GM12864 (cell line): ENCODE measurements at regions not wholly inside any gene's neighbourhood (a gene's known extent, or its start where the extent isn't known, plus 50 kb on each side); places are given as distances from the start of the nearest gene placed in this dataset.
A peak's percentile ranks its signal among the peaks of the same experiment; 100 is the strongest.

Experiments used
- DNase-seq: peaks from one replicate; pipeline ENCODE4 v3.0.0-alpha.2; 2011; ENCODE audit warnings: low read depth
- H3K4me3 ChIP-seq: 2 replicates; pipeline ENCODE4 v1.5.1; 2011; ENCODE audit warnings: mild to moderate bottlenecking, low read depth, low read length, control low read depth
- TF ChIP-seq, protein P1 (sequence below): IDR thresholded peaks from 2 replicates; pipeline ENCODE4 v1.5.1; 2011; ENCODE audit warnings: low read depth, mild to moderate bottlenecking, moderate library complexity, low read length, control low read depth, inconsistent platforms; ENCODE audit errors: missing control alignments

DNA sequence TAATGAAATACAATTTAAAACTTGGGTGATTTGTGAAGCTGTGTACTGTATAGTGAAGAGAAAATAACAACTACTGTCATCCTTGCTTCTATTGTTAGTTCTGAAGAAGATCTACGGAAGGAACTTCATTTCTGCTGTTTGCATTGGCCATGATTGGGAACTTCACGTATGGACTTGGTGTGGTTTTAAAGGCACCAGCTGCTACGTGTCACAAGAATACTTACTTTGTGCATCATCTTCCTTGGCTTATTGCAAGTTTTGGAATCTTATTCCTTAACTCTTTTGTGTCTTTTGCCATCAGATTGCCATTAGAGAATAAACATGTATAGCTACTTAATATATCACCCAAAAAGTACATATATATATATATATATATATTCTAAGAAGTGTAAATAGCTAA lies 75.0 kb upstream of the VEPH1 start:
- DNase-seq = no peak
- H3K4me3 ChIP-seq = no peak overlapping the region
- TF ChIP-seq, protein P1, sequence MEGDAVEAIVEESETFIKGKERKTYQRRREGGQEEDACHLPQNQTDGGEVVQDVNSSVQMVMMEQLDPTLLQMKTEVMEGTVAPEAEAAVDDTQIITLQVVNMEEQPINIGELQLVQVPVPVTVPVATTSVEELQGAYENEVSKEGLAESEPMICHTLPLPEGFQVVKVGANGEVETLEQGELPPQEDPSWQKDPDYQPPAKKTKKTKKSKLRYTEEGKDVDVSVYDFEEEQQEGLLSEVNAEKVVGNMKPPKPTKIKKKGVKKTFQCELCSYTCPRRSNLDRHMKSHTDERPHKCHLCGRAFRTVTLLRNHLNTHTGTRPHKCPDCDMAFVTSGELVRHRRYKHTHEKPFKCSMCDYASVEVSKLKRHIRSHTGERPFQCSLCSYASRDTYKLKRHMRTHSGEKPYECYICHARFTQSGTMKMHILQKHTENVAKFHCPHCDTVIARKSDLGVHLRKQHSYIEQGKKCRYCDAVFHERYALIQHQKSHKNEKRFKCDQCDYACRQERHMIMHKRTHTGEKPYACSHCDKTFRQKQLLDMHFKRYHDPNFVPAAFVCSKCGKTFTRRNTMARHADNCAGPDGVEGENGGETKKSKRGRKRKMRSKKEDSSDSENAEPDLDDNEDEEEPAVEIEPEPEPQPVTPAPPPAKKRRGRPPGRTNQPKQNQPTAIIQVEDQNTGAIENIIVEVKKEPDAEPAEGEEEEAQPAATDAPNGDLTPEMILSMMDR = no peak

DNA sequence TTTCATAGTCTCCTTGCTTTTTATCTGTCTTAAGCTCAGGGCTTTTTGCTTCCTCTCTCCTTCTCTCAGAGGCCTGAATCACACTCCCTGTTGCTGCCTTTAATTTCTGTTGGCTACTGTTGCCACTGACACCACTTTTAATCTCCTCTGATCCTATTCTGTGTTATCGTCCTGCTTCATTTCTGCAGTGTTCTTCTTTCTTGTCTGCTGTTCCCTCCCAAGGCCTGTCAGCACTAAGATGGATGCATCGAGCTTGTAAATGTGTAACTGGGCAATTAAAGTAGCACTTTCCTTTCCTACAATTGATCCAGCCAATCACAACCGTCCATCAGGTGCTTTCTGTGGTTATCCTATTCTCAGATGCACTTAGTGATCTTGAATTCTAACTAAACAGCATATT lies 71.3 kb upstream of the VEPH1 start:
- TF ChIP-seq, protein P1 = no peak
- no peak overlapping the region for H3K4me3 ChIP-seq
- no peak for DNase-seq

DNA sequence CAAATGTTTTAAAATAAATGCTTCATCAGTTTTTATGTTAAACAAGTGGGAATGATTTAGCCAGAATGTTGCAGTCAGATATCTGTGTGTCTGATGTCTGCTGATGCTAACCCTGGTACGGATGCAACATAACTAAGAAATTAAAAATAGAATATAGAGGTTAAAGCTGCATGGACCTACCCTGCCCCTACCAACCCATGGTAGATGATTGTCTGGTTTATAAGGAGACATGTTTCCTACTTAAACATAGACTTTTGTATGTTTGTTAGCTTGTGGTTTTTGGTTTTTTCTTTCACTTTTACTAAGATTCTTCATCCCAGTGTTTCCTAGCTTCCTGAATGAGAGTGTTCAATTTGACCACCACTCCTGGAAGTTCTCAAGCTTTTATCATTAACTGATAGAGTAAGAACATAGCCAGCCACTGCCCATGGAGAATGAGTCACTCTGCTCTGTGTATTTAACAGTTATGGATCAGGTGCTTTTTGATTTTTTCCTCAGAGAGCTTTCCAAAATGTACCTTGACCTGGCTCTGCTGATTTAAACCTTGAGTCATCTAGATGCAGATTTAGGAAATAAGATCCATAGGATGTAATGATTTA lies 70.7 kb upstream of the VEPH1 start:
- H3K4me3 ChIP-seq = no peak overlapping the region
- TF ChIP-seq, protein P1 = no peak
- no peak for DNase-seq

DNA sequence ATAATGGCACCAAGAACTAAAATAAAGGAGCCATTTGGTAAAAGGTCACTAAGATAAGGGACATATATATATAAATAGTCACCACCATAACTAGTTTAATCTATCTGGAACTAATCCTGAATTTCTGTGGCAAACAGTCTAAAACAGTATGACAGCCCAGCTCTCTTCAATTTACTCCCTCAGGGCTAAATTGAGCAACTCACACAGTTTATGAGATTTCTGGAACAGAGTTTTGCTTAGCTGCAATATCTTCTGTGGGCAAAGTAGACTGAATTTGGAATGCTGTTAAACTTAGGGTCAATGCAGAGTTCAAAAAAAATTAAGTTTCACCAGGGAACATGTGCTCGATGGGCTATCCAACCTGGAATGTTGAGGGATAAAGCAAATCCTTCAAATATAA lies 70.1 kb upstream of the VEPH1 start:
- DNase-seq = no peak

DNA sequence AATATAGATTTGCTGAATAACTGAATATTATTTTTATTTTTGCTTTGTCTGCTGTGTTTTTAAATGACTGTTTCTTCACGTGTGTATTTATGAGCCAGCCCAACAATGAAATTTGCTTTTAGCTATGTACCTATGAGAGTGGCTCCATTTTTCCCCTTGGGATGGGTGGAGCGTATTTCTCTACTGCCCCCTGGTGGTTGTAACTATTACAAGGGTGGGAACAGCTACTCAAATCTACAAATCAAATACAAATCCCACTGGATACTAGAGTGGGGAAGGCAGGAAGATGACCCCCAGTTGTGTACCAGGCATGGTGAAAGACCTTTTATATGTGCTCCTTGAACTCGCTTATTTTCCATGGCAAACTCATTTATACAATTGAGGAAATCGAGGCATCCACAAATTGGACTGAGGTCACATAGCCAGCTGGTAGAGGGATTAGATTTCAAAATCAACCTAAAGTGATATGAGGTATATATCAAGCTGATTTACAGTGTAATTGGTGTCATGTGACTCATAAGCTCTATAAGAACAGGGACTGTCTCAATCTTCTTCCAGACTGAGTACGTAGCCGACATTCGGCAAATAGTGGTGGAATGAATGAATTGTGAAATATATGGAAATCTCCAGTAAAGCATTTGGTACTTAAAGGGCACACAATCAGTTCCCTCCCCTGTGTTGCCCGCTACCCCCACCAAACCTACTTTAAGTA lies 69.5 kb upstream of the VEPH1 start:
- TF ChIP-seq, protein P1 = peak; percentile 79
- DNase-seq = peak; percentile 4
- no peak overlapping the region for H3K4me3 ChIP-seq

More for the DNA sequence above, 70.1 kb upstream of the VEPH1 start:
- TF ChIP-seq, protein P1 = no peak
- no peak overlapping the region for H3K4me3 ChIP-seq

DNA sequence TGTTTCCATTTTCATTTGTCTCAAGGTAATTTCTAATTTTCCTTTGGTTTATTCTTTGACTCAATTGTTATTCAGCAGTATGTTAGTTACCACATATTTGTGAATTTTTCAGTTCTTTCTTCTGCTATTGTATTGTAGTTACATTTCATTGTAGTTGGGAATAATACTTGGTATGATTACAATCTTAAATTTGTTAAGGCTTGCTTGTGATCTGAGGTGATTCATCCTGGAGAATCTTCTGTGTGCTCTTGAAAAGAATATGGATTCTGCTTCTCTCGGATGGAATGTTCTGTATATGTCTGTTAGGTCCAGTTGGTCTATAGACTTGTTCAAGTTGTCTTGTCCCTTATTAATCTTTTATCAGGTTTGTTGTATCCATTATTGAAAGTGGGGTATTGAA lies 63.4 kb upstream of the VEPH1 start:
- DNase-seq = no peak
- TF ChIP-seq, protein P1 = no peak
- H3K4me3 ChIP-seq = no peak overlapping the region

DNA sequence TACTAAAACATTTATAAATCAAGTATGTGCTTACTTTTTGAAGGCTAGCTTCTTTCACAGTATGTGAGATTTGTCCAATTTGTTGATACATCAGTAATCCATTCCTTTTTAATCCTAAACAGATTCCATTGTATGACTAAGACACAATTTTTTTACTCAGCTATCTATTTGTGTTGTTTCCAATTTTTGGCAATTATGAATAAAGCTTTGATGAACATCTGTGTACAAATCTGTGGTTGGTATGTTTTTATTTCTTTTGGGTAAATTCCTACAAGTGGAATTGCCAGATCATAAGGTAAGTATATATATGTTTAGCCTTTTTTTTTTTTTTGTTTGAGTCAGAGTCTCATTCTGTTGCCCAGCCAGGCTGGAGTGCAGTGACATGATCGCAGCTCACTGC lies 56.2 kb upstream of the VEPH1 start:
- no peak overlapping the region for H3K4me3 ChIP-seq
- TF ChIP-seq, protein P1 = no peak

More for the DNA sequence above, 56.2 kb upstream of the VEPH1 start:
- no peak for DNase-seq
